SU-DHL-6 (cell line): ENCODE measurements at regions not wholly inside any gene's neighbourhood (a gene's known extent, or its start where the extent isn't known, plus 50 kb on each side); places are given as distances from the start of the nearest gene placed in this dataset.

ENCODE experiments used
- EZH2phosphoT487 ChIP-seq: fragments of 200-600 bp; sonication (generic), shearing (Covaris generic); conservative IDR thresholded peaks from 2 replicates; pipeline ENCODE4 v1.6.1; 2018; ENCODE audit warnings: mild to moderate bottlenecking, antibody characterized with exemption, low read length, moderate library complexity, mixed read lengths
- TF ChIP-seq, protein P1 (sequence below): fragments of 200-600 bp; sonication (generic); IDR thresholded peaks from one replicate; pipeline ENCODE4 v1.5.1; 2017; ENCODE audit warnings: antibody characterized with exemption, mild to moderate bottlenecking, low read length, moderate library complexity; ENCODE audit not compliant: insufficient read depth, poor library complexity, severe bottlenecking

DNA sequence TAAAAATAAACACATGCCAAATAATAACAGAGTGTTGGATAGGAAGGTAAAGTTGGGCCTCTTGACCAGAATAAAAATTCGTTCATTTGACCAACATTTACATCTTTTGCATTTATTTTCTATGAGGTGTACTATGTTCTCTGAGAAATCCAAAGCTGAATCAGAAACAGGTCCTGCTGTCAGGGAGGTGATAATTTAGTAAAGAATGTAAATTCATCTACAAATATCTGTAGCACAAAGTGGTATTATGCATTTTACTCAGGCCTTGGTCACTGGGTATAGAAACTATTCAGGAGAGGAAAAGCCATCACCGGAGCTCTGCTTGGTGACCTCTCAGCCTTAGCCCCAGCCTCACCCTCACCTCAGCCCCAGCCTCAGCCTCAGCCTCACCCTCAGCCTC, 208.9 kb downstream of the SPP2 start:
- TF ChIP-seq, protein P1, sequence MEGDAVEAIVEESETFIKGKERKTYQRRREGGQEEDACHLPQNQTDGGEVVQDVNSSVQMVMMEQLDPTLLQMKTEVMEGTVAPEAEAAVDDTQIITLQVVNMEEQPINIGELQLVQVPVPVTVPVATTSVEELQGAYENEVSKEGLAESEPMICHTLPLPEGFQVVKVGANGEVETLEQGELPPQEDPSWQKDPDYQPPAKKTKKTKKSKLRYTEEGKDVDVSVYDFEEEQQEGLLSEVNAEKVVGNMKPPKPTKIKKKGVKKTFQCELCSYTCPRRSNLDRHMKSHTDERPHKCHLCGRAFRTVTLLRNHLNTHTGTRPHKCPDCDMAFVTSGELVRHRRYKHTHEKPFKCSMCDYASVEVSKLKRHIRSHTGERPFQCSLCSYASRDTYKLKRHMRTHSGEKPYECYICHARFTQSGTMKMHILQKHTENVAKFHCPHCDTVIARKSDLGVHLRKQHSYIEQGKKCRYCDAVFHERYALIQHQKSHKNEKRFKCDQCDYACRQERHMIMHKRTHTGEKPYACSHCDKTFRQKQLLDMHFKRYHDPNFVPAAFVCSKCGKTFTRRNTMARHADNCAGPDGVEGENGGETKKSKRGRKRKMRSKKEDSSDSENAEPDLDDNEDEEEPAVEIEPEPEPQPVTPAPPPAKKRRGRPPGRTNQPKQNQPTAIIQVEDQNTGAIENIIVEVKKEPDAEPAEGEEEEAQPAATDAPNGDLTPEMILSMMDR, result no peak
- TF ChIP-seq EZH2phosphoT487, result no peak
